HG03558 (cell line): ENCODE measurements at regions not wholly inside any gene's neighbourhood (a gene's known extent, or its start where the extent isn't known, plus 50 kb on each side); places are given as distances from the start of the nearest gene placed in this dataset.

ENCODE experiments used
- ATAC-seq: cut with Tn5 transposase; IDR thresholded peaks from one replicate; pipeline ENCODE4 v1.9.1; 2021; ENCODE audit warnings: moderate number of reproducible peaks; ENCODE audit not compliant: unreplicated experiment; ENCODE audit errors: extremely low read depth

DNA sequence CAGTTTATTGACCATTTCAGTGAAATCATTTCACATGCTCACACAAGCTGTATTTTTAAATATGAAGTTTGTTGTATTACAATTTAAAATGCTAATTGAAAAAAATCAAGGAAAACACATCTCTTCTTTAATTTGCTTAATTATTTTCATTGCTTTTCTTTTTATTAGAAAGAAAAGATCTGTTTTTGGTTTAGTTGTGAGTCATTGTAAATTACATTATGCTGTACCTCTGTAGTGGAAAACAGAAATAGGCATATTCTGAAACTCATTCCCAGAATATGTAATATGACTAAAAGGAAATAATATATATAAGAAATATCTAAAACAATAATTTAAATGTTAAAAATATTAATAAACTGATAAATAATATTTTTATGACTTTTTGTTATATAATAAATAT lies 161.9 kb downstream of the HGF start:
- ATAC-seq: no peak

DNA sequence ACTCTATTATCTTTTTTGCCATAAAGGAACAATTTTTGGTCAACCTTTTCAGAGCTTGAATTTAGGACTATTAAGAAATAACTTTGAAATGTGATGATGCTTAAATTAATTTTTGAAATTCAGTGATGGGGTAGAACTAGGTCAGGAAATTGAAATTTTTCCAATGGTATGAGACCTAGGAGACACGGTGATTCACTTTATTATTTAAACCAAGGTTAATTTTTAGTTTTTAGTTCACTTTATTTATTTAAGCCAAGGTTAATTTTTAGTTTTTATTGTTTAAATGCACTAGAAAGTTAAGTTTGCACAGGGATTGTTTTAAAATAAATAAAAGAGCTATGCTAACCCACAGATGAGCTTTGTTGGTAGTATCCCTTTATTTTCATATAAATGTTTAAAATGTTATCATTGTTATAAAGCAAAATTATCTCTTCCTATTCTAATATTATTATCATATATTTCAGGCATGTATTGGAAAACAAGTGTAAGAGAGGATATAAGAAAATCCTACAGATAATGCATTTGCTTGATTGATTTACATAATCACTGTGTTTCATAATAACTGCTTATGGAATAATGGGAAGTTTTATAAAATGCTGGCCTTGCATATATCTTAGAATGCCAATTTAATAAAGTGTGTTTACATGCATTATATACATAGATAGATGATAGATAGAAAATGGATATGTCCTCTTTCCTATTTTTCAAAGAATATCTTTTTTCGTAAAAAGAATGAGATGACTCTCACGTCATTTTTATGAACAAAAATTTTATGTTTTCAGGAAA lies 163.6 kb downstream of the HGF start:
- no peak for ATAC-seq

DNA sequence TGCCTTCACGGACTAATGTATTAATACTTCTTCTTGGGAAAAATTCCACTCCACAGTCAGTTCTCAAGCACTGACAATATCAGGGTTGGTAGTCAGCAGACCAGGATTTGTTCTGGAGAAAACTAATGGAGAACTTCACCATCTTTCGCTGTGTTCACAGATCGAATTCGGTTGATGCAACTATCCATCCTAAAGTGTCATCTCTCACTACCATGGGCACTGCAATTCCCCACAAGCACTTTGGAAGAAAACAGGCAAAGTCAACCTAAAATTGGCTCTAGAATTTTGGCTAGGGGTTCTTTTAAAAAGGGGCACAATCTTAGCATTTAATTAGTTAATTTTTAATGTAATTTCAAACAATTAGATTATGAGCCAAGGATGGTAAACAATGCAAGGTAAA lies 164.4 kb downstream of the HGF start:
- ATAC-seq: no peak

DNA sequence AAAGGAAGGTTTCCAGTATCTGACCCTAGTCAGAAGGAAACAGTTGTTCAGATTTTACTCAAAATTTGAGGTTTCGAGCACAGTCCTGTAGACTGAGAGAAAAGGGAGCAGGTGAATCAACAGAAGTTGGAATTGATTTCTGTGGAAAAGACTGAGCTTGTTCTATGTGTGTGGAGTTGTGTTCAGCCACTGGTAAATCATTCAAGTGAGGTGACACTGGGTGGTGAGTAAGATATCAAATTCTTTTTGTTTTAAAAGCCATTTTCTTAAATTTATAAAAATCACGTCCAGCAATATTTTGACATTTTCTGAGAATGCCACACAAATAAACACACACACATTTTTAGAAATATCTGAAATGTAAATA lies 165.1 kb downstream of the HGF start:
- ATAC-seq: no peak

DNA sequence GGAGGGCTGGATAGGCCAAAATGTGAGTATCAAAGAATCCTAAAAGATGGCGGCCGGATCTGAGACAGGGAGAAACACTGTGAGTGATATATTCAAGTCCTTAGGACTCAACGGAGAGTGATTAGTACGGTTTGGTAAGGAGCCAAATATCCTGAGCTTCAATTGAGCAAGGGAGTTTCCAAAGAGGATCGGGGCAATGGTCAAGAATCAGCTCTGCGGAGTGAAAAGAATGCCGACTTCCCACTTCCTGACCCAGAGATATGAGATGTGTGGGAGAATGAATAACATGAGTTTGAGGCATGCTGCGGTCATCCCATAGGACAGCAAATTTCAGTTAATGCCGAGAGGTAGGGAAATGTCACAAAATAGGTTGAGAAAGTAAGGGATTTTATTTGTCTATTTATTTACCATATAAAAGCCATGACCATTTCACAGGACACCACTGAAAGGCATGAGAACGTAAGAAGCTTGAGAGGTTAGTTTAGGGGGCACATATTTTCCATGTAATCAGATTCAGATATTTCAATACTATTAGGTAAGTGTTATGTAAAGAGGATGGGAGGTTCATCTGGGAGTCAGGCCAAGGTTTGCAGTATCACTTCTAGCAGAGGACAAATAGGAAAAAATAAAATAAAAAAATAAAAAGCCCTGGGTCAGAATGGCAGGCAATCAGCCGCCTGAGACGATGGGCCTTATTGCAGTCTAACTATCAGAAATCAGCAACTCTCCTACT lies 165.6 kb downstream of the HGF start:
- no peak for ATAC-seq

DNA sequence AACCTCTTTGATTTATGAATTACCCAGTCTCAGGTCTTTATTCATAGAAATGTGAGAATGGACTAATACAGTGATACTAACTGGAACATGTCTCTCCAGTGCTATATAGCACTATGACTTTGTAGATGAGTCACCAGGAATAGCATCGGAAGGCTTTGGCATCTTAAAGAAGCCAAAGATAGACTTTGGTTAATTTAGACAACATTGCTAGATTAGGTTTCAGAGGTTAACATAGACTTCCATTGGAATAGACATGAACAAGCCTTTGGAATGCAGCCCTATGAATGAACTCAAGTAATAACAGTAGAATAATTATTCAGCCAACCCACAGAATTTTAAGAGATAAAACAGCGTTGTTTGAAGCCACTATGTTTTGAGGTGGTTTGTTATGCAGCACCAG lies 169.2 kb downstream of the HGF start:
- no peak for ATAC-seq

DNA sequence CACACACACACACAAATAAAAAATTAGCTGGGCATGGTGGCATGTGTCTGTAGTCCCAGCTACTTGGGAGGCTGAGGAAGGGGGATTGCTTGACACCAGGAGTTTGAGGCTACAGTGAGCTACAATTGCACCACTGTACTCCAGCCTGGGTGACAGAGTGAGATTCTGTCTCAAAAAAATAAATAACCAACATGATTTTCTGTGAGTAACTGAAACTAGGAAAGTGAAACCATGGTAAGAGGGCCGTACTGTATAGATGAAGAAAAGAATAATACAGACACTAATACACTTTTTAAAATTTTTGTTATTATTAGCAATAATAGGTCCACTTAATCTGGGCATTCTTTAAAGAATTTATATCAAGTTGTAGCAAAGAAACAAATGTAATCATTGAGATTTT lies 170.9 kb downstream of the HGF start:
- ATAC-seq: no peak

DNA sequence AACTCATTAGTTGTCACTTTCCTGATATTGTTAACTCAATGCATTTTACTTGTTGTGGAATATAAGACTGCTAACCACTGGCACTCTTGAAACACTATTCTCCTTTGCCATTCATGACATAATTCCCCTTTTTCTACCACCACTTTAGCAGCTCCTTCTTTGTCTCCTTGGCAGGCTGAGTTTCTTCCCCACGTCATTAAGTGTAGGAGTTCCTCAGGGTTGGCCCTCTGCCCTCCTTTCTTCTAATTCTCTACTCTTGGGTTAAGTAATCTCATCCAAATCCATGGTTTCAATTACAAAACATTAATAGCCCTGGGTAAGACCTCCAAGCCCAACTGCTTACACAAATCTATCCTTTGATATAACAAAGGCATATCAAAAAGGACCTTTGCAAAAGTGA lies 175.1 kb downstream of the HGF start:
- ATAC-seq: no peak

DNA sequence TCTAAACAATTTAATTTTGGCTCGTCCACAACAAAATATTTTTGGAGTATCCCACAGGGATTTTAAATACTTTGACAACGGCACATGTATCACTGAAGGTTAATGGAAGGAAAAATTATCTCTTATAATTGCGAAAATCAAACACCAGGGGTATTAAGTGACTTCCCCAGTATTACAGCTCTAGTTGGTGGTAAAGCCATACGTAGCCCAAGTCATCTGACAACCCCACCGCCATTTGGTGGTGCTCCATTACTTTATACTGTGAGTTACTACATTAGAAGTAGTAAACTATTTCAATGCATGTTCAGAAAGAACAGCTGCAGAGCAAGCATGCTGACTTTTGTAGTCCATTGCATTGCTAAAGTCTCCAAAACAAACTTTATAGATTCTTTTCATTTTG lies 179.7 kb downstream of the HGF start:
- ATAC-seq: no peak

DNA sequence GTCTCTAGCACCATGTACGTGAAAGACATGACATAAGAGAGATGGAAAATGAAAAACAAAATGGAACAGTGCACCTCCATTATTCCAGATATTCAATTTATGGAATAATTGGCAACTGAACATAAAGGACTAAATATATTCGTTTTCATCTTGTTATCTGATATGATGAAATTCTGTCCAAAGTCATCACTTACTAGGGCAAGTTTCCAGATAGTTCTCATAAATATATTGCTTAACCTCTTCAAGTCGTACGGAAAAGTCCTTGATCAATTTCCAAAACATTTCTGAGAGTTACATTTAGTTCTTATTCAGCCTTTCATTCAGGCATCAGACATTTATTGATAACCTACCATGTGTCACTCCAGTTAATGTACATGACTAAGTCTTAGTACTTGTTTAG lies 185.2 kb downstream of the HGF start:
- no peak for ATAC-seq

DNA sequence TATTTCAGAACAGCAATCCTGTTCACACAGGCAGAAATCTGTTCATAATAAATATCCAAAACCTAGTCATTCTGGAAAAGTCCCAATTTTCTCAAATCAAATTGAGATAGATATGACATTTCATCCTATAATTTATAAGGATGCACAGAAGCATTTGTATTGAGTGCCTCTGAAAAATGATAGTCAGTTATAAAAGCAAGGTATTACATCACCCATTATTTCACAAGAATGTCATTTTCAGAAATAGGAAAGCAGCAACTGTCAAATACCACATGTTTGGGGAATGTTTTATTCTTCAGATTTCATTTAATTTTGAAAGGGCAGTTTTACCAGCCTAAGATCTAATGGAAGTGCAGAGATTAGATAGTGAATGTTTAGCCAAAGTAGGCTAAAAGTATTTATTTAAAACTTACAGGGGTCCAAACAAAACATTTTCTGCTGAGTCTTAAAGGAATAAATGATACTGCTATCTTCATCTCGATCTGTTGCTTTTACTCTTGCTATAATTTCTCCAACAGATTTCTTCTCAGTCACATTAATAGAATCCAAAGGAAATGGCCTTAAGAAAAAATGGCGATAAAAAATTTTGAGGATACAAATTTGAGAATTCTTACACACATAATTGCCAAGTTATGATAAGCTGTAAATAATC lies 185.8 kb downstream of the HGF start:
- no peak for ATAC-seq

DNA sequence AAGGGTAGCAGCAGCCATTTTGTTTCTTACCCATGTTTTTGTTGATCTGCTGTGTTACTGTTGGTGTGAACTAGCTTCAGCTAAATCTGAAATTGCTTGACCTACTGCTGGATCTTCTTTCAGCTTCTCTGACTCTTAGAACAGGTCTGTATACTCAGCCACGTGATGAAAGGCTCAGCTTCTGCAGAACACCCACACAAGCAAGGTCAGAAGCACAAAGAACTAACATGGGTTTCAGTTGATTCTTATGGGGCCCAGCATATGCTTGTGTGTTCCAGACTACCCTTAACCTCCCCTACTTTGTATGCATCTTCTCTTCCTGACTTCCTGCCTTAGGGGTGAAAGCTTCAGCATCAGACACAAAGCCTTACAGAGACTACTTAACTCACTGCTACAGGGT lies 186.8 kb downstream of the HGF start:
- ATAC-seq: no peak

DNA sequence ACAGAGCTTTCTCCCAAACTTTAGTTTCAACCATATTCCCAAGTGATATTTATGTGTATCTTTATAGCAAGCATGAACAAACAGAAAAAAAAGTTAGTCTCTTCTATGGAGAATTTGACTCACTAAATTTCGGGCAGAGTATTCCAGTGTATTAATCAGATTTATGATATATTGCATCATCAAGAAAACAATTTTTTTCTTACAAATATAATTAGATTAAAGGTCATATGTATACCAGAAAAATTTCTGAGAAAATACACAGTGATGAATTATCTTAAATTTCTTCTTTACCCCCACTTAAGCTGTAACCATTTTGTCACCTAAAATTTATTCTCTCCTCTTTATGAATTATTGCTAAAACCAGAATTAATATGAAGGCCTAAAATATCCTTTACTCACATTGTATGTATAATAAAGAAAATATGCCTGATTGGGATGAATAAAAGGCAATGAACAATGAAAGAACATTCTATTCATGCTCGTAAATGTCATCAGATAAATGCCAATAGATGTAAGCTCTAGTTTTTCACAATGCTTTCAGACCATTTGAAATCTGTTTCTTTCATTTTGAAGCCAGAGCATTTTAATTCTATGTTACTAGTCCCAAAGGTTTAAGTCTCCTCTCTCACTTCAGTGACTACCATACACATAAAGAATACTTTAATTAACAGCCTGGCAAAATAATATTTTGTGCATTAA lies 192.1 kb downstream of the HGF start:
- no peak for ATAC-seq

DNA sequence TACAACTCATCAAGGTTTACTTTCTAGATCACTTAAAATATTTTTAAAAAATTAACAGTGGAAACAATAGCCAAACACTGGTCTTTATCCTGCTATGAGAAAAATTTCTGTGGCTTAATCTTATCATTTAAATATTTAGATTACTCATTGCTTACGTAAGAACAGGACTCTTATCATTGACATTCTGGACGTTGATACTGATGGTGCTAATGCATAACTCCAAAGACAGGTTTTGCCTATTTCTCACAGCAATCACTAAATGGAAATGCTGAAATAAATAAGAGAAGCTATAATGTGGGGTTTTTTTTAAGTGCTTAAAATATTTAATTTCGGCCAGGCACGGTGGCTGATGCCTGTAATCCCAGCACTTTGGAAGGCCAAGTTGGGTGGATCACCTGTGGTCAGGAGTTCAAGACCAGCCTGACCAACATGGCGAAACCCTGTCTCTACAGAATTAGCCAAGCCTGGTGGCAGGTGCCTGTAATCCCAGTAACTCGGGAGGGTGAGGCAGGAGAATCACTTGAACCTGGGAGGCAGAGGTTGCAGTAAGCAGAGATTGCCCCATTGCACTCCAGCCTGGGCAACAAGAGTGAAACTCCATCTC lies 195.0 kb downstream of the HGF start:
- ATAC-seq: no peak

DNA sequence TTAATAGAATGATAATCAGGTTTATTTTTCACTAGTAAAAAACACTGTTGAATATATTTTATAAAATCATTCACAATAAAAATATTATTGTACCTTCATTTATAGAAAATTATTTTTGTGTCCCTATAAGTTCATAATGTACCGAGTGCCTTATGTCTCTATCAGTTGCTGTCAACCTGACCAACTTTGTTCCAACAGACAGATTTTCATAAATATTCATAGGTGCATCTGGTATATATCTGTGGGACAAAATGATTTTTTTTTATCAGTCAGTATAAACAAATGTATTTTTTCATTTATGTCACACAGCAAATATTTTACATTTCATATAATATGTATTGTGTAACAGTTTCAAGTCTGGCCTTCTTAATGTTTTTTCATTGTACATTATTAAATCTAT lies 195.9 kb downstream of the HGF start:
- no peak for ATAC-seq

DNA sequence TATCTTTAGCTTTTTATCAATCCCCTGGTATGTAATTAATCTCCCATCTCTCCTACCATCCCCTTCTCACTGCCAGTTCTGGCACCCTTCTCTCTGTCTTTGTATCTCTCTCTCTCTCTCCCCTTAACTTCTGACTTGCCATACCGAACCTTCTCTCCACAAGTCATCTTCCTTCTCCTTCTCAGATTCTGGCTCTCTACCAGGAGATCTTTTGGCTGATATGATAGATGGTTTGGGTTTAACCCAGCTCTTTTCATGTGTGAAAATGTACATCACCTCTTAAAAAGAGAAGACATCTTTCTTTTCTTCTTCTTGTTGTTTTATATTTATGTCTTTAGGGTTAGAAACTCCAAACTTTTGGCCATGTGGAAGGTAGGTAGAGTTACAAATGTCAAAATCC lies 196.7 kb downstream of the HGF start:
- ATAC-seq: no peak

DNA sequence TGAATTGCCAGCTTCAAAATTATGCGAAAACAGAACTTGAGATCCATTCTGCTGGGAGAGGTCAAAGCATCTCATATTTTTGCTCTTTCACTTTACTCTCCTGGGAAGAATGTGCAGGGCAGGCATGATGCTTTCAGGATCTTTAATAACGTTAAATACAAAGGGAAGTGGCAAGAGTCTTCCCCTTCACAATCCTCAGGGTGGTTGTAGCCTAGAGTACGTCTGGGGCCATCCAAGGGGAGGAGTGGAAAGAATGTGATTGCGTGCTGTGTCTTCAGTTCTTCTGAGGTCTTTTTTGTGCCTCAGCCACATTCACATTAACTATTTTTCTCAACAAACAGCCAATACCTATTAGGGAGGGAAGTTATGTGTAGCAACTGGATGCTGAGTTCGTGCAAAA lies 207.3 kb downstream of the HGF start:
- ATAC-seq: no peak

DNA sequence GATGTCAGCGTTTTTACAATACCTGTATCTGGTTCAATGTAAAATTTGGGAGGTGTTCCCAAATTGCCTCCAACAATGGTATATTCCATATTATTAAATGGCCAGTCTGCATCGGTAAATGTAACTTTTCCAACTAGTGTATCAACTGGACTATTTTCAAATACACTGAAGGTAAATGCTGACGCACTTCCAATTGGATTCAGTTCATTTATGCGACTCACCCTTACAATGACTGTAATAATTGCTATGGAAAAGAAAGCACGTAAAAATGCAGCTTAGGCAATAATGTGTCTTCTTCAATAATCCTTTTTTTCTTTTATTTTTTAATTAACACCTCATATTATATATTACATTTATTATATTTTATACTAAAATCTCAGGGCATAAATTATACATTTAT lies 209.1 kb downstream of the HGF start:
- no peak for ATAC-seq

DNA sequence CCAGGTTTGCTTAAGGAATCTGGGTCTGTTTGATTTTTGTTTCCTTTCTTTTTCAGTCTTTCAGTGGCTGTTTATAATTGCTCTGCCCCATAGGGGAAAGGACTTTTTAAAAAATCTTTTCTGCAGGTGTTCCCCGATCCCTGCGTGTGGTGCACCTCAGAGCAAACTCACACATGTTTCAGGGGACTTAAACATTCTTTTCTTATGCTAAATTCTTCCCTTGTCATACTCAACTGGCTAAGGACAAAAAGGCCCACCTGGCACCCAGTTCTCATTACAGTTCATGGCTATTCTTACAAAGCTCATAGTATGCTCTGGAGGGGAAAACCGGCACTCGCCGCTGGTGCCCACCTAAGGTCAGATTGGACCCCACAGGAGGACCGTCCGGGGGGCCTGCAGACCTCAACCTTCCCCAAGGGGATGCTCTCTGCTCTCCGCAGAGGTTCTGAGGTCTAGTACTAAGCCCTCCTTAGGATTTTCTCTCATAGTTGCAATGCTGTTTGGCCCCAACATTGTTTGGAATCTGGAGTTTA lies 220.3 kb downstream of the HGF start:
- ATAC-seq: no peak

DNA sequence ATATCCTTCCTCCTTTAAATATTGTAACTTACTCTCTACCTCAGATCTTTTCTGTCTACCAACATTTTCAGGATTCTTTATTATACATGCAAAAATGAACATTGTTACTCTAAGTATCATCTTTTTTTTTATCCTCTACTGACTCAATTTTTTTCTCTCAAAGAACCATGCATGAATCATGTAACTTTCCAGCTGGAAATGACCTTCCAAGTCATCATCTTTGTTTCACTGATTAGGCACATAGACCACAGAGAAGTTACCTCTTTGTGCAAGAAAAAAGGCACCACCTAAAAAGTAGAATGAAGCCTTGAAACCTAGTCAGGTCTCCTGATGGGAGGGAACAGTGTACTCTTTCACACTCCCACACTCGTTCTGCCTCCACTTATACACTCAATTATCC lies 234.9 kb downstream of the HGF start:
- ATAC-seq: no peak
